ENCODE measurements at regions not wholly inside any gene's neighbourhood (a gene's known extent, or its start where the extent isn't known, plus 50 kb on each side); places are given as distances from the start of the nearest gene placed in this dataset.

DNA sequence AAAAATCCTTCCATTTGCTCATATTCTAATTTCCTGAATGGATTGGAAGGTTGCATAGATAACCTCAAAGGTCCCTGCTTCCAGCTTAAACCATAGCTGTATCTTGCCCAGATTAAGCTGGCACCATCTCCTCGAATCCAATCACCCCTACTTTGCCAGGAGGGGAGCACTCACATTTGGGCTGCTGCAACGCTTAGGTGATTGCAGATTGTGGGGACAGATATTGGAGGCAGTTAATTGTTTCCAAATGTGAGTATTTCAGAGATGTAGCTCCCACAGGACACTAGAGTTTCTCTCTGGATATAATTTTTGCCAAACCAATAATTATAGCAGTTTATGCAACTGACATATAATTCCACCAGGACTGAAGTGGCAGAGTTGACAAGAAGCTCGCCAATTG, 53.5 kb upstream of the ACSL1 start:
- DNase-seq (ENCODE audit: low read depth, low spot score): no peak

DNA sequence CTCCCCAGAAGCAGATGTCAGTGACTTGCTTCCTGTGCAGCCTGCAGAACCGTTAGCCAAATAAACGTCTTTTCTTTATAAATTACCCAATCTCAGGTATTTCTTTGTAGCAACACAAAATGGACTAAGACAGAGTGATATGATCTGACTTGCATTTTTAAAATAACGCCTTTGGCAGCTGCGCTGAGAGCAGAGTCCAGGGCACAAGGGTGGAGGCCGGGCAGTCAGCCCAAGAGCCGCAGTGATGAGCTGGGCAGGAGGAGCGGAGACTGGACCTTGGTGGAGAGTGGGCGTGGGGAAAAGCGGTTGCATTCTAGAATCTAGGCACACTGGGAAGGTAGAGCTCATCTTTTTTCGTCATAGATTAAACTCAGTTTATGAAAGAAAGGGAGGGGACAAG, 56.5 kb upstream of the ACSL1 start:
- no peak for DNase-seq (ENCODE audit: low read depth, low spot score)

DNA sequence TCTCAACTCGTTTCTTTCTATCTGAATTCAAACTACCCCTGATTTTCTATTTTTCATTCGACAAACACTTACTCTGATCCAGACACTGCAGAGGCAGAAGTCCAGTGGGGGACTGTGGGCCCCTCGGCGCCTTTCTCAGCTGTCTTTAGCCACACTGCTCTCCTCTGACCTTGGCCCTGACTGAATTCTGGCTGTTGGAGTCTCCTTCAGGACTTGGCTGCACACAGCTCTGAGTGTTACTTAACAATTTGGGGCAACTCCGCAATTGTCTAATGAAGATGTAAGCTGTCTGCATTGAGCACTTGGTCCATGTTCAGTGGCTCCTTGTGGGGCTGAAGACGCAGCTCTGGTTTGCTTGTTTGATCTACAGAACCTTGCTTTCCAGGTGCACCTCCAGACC, 57.3 kb upstream of the ACSL1 start:
- no peak for DNase-seq (ENCODE audit: low read depth, low spot score)

DNA sequence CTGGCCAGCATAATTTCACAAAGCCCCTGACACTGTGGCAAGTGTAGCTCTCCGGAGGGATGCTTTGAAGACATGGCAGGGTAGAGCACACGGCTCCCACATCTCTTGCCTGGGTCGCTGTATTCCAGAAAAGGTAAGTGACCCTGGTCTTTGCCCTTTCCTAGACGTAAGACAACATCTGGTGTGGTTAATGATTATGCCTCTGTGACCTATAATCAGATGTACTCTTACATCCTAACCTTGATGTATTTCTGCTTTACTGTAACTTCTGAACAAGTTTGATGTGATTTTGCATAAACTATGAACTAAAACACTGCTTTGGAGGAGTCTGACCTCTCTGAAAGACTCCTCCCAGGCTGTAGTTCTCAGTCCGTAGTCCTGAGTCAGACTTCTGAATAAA, 59.1 kb upstream of the ACSL1 start:
- DNase-seq (ENCODE audit: low read depth, low spot score): no peak

DNA sequence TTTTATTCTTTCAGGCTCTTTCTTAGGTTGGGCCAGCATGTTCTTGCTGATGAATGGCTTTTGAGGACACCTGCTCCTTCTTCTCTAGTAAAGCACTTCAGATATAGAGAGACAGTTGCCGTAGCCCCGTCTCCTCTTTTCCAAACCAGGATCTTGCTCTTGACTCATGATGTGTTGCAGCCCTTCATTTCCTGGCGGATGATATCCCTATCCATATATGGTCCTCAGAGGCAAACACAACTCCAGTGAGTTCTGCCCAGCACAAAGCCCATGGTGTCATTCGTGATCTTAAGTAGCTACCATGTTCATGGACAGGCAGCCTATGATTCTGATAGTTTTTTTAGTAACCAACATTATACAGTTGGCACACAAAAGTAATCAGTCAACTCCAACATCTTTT, 59.8 kb upstream of the ACSL1 start:
- DNase-seq (ENCODE audit: low read depth, low spot score): no peak

DNA sequence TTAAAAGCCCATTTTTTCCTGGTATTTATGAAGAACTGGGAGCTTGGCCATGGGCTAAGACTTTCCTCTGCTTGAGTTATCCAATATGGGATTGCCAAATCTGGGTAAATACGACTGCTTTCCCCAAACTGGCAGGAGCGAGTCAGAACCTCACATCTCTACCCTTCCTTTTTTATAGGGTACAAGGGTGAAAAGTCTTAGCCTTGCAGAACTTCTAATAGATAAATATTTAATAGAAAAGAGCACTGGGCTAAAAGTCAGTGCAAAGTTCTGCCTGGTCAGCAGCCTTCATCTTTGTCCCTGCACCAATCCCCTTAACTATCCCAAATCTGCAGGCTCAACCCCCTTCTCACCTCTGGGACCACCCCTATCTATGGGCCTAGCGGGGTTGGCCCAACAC, 61.6 kb upstream of the ACSL1 start:
- DNase-seq (ENCODE audit: low read depth, low spot score): no peak

DNA sequence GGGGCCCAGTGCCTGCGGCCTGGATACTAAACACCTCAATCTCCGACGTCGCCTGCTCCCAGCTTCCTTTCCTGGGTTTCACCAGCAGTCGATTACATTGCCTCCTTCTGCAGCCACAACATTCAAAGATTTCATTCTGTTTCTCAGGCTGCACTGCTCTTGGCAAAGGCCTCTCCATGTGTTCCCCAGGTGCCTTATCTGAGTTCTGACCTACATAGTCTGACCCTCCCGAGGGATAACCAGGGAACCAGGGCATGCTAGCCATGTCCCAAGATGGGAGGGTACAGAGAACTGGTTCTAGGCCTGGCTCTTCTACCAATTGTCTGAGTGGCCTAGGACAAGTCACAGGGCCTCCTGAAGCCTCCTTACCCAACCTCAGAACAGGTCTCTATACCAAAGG, 62.2 kb upstream of the ACSL1 start:
- DNase-seq (ENCODE audit: low read depth, low spot score): no peak

DNA sequence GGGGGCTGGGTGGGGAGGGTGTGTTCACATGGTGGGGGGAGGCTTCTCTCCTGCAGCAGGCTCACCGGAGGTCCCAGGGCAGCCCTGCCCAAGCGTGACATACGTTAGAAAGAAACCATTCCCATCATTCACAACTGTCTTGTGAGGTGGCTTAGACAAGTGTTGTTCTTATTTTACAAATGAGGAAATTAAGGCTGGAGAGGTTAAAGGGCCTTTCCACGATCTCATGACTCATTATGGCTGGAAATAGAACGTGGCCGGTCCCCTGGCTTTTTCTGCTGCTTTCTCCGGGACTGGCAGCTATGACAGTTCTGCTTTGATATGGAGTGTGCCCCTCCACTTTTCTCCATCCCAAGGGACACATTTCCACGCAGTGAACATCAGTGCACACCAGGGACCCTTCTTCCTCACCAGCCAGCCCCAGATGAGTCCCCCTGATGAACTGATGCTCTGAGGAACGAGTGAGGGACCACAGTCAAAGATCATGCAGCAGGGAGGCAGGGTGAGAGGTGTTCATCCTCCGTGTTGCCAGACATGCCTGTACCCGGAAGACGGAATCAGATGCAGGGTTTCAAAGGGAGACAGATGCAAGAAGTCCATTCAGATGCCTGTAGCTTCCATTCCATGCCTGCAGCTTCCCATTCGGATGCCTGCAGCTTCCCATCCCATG, 64.0 kb upstream of the ACSL1 start:
- no peak for DNase-seq (ENCODE audit: low read depth, low spot score)

DNA sequence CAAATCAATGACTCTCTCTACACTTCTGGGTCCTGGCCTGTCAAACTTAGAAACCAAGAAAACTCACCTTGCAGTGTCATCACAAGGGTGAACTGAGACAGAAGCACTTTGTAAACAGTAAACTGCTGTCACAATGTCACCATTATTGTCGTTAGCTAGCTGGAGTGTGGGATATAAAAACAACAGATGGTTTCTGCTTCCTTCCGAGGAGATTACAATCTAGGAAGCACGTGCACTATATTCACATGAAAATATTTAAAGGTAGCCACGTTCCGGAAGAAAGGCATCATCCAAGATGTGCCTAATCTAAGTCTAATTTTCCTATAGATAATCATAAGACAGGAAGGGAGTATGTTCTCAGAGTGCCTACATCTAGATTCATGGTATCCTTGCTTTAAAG, 64.7 kb upstream of the ACSL1 start:
- no peak for DNase-seq (ENCODE audit: low read depth, low spot score)

DNA sequence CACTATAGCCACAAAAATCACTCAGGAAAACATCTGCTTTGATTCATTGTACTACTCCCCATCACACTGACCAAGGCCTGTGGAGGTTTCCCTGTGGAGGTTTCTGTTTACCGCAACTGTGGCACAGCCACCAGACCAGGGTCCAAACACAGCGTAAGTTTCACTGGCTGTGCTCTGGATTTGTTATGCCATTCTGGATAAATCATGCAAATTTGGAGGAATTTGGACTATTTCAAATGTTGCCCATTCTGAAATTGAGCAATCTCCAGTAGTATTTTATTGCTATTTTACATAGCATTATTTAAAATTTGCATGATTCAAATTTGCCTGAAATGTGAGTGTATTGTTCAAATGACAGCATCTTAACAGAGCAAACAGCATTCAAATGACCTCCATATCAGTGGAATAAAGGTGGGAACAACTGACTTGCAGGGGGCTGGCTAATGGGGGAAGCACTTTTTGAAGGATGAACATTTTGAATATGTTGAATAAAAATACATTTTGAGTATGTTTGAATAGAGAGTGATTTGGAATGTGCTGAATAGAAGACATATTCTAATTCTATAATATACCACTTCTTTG, 66.1 kb upstream of the ACSL1 start:
- no peak for DNase-seq (ENCODE audit: low read depth, low spot score)

DNA sequence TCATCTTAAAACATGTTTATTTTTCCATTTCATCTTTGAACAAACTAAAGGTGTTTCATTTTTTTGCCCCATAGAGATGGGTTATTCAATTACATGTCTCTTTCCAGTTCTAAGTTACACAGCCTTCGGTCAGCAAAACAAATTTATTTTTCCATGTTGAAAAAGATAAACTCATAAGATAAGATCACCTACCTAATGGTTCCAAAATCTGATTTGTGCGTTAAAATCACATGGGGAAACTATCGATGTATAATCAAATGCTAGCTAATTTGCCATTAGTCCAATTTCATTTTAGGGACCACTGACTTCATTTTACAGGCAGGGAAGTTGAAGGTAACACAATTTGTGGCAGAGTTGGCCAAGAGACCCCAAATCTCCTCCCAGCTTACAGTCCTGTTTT, 67.2 kb upstream of the ACSL1 start:
- no peak for DNase-seq (ENCODE audit: low read depth, low spot score)

DNA sequence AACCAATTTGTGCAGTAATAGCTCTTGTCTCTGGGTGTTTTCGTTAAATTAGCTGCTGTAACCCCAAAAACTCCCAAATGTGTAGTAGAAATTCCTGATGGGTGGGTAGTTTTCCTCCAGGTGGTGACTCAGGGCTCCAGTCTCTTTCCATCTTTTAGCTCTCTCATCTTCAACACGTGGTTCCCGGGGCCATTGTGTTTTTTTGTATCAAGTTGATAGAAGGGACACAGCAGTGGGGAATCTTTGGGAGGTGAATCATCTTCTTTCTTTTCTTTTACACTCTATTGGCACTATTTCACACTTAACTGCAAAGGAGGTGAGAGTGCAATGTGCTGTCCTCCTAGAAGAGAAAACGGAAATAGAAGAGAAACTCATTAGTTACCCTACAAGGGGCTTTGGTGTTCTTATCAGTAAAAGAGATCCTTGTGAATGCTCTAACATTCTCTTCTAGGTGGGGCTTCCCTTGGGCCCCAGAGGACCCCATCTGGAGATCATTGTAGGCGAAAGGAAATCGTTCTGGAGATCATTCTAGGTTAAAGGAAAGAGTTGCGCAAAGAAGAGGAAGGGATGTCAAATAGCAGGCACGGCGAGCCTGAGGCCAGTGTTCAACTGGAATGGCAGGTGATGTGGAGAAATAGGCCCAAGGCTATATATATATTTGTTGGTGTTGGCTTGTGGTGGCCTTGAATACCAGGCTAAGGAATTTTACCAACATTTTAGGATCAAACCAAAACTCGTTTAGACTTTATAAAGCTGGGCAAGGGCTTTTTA, 68.2 kb upstream of the ACSL1 start:
- no peak for DNase-seq (ENCODE audit: low read depth, low spot score)

DNA sequence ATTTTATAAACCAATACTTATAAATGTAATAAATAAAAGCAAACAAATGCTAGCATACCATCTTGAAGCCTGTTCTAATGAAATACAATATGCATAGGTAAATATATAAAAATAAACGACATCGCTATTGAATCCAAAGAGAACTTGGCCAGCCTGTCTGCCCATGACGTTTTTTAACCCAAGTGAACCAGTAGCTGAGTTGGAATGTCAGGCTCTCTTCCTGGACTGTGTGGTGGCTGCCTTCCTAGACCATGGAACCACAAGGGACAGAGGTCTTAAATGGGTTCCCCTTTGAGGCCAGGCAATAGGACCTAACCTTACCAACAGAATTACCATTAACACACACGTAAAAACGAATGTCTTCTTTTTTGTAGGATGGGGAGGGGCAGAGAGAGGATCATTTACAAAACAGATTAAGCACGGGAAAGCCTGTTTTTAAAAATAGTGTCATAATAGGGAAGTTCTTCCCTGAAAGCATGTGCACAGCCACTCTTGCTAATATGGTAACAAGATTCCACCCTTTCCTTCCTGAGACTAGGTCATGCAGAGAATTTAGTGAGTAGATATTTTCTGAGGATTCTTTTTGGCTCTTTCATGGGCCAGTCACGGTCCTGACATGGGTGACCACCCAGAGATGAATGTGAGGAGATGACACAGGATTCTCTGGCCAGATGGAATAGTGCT, 69.4 kb upstream of the ACSL1 start:
- DNase-seq (ENCODE audit: low read depth, low spot score): no peak

DNA sequence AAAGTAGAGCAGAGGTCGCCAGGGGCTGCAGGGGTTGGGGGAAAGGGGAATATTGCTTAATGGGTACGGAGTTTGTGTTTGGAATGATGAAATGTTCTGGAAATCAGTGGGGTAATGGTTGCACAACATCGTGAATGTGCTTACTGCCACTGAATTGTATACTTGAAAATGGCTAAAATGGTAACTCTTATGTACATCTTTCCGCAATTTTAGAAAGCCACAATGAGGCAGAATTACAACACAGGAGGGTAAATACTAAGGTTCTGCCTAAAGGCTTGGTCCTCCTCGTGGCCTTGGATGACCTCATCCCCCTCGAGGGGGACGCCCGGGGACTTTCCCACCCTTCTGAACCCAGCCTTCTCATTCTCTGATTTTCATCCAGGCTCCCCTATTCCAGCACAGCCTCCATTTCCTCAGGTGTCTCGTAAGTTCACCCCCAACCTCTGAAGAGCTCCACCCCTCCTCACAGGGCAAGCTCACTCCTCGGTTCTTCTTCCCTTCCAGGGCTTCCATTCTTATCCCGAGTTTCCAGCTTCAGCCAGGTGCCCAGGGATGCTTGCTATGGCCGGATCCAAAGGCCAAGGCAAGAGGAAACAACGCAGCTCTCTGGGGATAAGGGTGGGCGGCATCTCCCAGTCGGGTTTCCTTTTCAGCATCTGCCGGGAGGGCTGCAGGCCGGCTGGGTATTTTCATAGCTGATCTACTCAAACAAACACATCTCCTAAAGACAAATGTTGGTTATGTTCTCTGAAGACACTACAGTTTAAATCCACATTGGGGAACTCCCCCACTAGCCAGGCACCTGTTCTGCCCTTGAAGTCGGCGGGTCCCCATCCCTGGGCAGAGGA, 71.3 kb upstream of the ACSL1 start:
- no peak for DNase-seq (ENCODE audit: low read depth, low spot score)

DNA sequence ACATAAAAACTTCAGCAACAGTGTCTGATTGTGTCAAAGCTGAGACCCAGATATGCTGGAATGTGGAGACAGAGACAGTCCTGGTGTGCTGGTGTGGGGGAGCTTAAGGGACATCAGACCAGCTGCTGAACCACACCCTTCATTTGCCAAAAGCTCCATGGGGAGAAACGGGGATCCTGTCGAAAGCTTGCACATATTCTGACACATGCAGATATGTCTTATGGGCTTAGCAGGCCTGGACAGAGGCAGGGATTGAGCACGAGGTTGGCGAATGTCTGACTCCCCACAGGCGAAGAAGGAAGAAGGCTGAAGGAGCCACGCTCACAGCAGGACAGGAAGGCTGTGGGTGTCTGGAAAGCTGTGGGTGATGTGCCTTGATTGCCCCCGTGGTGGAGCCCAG, 72.1 kb upstream of the ACSL1 start:
- no peak for DNase-seq (ENCODE audit: low read depth, low spot score)

DNA sequence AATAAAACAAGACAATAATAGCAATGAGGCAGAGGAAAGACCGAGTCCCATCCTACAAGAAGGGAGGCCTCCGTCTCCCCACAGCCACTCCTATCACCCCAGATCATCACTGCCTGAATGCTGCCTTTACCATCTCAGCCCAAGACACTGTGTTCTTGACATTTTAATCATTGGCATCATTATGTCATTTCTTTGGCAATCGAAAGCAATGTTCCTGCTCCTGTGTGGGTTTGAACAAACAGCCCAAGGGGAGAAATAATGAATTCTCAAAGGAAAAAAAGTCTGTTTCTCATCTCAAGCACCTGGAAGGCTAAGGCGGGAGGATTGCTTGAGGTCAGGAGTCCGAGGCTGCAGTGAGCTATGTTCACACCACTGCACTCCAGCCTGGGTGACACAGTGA, 73.0 kb upstream of the ACSL1 start:
- no peak for DNase-seq (ENCODE audit: low read depth, low spot score)

DNA sequence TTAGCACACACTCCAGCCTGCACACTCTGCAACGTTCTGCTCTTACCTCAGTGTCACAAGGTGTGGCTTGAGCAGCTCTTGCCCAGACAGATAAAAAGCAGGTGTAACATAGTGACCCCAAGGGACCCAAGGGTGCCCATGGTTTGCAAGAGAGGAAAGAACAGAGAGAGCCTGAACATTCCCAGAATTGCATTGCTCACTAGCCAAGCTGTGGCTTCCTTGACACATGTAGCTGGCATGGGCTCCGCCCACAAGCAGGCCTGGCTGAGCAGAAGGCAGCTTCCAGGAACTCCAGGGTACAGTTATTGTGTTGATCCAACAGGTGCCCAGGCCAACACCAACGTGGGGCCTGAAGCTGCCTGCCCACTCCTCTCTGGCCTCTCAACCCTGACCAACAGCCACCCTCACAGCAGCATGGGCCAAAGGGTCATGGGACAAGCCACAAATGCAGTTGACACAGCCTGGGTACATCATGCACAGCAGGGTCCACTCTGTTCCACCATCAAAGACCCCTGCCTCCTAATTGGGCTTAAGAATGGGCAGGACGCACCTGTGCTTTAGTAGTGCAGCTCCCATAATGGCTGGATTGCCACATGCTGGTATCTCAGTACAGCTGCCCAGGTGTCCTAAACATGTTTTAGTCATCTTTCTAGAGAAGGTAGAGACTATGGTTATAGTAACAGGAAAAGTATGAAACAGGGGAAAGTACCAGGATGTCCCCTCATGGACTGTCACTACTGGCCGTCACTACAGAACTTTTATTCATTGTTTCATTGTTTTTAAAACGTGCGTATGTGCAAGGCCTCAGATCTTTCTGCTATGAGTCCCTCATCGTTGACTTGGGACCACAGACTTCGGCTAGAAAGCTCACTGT, 73.7 kb upstream of the ACSL1 start:
- DNase-seq (ENCODE audit: low read depth, low spot score): peak; percentile 58

DNA sequence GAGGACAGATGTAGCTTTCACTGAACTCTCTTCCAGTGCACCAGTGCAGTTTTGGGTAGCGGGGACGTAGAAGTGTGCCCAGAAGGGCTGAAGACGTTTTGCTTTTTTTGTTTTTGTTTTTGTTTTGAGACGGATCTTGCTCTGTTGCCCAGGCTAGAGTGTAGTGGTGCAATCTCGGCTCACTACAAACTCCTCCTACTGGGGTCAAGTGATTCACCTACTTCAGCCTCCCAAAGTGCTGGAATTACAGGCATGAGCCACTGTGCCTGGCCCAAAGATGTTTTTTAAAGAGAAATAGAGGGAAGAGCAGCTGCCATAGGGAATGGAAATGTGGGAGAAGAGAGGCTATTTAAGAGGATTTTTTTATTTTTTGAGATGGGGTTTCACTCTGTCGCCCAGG, 74.4 kb upstream of the ACSL1 start:
- DNase-seq (ENCODE audit: low read depth, low spot score): no peak

DNA sequence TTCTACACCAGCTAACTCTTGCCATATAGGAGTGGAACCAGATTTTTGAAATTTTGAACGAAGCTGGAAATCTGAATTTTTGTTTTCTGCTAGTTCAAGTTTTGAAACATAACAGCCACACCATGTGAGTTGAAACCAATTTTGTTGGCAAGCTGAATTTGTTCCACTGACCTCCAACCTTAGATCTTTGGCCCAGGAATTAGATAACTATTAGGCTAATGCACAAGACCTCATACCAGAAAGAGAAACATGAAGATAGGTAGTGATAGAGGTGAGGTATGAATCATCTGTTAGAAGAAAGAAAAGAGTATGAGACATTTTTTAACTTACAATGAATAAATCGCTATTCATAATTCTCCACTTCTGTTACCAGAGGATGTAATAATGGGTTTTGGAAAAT, 76.8 kb upstream of the ACSL1 start:
- no peak for DNase-seq (ENCODE audit: low read depth, low spot score)

DNA sequence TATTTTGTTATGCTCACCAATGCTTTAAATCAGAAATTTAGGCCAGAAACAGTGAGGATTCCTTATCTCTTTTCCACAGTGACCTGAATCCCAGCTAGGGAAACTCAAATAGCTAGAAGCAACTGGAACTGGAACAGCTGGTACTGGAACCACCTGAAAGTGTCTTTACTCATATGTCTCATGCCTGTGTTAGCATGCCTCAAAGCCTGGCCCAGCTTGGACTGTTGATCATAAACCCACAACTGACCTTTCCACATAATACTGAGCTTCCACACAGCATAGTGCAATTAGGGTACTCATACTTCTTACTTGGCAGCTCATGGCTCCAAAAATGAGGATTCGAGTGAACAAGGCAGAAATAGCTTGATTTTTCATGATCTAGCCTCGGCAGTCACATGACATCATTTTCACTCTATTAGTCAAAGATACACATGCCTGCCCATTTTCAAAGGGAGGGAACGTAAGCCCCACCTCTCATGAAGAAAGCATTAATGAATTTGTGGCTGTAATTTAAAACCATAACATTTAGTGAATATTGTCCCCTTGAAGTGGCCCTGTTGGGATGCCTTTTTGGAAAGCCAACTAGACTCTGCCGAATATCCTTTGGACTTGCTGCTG, 80.8 kb upstream of the ACSL1 start:
- no peak for DNase-seq (ENCODE audit: low read depth, low spot score)

Measured in astrocyte of the hippocampus (primary cell).